Left ventricle myocardium superior (tissue), 1 donor: ENCODE measurements at regions not wholly inside any gene's neighbourhood (a gene's known extent, or its start where the extent isn't known, plus 50 kb on each side); places are given as distances from the start of the nearest gene placed in this dataset.
"Not testable (repeated sequence)": the region's sequence is repeated elsewhere in the genome, so short reads cannot be mapped to it uniquely, and the experiment has no call there.

Experiments used
- ATAC-seq: fragments of 200-7000 bp; cut with Tn5 transposase; one replicate; pipeline ENCODE4 v1.9.1; 2020; ENCODE audit warnings: mild to moderate bottlenecking, moderate library complexity
- DNase-seq: peaks from one replicate; pipeline ENCODE4 v3.0.0-alpha.2; 2020
- intact Hi-C: fragments of 100-400 bp; cut with micrococcal nuclease; formaldehyde crosslinking; loops from one replicate; pipeline ENCODE4 v1.11.0; 2022
- donor health status: DM: no; HTN: yes; CAD: no; lungs with severe emphysema.

DNA sequence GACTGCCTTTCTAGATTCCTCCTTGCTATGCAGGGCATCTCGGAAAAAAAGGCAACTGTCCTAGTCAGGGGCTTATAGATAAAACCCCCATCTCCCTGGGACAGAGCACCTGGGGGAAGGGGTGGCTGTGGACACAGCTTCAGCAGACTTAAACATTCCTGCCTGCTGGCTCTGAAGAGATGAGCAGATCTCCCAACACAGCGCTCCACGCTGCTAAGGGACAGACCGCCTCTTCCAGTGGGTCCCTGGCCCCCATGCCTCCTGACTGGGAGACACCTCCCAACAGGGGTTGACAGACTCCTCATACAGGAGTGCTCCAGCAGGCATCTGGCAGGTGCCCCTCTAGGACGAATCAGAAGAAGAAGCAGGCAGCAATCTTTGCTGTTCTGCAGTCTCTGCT, 87.9 kb upstream of the GOLGA6L6 start:
- ATAC-seq, intact Hi-C loops, DNase-seq: not testable (repeated sequence)

DNA sequence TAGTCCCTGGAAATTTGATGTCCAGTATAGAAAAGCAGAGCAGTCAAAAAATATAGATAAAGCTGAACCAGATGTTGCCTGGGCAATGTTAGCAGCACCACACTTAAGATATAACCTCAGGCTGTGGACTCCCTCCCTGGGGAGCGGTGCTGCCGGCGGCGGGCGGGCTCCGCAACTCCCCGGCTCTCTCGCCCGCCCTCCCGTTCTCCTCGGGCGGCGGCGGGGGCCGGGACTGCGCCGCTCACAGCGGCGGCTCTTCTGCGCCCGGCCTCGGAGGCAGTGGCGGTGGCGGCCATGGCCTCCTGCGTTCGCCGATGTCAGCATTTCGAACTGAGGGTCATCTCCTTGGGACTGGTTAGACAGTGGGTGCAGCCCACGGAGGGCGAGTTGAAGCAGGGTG, 86.9 kb upstream of the GOLGA6L6 start:
- intact Hi-C loops, DNase-seq: not testable (repeated sequence)
- ATAC-seq, result peak; percentile 48

GRCh38 chr15:20625469-20625868, 83.9 kb upstream of the GOLGA6L6 start:
- DNase-seq, intact Hi-C loops, ATAC-seq: not testable (repeated sequence)

DNA sequence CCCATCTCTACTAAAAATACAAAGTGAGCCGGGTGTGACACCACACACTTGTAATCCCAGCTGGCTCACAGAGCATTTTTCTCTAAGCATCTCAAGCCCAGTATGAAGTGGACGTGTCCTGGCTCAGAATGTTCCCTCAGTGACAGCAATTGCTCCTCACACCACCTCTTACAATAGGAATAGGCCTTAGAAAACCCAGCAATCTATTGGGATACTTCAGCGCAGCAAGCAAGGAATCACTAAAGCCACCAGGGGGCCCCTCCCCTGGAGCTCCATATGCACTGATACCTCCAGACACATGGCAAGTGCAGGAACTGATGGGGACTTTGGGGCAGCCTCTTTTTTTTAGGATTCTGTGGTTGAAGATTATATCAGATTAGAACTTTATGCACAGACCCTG, 82.5 kb upstream of the GOLGA6L6 start:
- intact Hi-C loops, result not testable (repeated sequence)
- DNase-seq, result peak; percentile 35
- peak; percentile 51 for ATAC-seq

DNA sequence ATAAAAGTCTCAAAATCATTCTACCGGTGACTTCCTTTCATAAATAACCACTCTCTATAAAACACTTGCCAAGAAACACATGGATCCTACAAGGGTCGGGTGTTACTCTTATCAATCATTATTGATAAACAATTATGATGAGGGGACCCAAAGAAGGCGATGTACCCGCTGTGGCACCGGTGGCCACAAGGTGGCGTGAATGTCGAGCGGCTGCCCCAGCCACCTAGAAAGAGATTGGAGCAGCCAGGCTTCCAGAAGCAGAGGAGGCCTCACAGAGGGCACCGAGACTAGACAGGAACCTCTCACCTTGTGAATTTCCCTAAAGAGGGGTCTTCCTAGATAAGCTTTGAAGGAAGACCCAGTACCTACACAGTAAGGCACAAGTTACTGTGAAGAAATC, 80.5 kb upstream of the GOLGA6L6 start:
- intact Hi-C loops, result not testable (repeated sequence)

DNA sequence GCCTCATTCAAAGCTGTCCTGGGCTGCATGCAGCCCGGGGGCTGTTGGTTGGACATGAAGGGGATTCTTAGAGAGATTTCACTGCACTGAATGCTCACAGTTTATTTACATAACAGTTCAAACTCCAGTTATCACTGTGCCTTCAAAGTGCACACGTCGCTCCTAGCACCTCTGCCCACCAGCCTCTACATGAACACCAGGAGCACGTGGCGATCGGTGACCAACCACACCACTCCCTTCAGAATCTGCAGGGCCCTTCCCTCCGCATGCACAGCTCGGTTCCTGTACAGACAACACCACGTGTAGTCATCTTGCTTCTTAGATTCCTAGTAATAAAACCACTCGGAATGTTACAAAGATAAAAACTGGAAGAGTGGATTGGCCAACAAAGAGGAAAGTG, 72.9 kb upstream of the GOLGA6L6 start:
- DNase-seq, ATAC-seq, intact Hi-C loops: not testable (repeated sequence)

More for the DNA sequence above, 80.5 kb upstream of the GOLGA6L6 start:
- not testable (repeated sequence) for DNase-seq
- peak; percentile 22 for ATAC-seq

DNA sequence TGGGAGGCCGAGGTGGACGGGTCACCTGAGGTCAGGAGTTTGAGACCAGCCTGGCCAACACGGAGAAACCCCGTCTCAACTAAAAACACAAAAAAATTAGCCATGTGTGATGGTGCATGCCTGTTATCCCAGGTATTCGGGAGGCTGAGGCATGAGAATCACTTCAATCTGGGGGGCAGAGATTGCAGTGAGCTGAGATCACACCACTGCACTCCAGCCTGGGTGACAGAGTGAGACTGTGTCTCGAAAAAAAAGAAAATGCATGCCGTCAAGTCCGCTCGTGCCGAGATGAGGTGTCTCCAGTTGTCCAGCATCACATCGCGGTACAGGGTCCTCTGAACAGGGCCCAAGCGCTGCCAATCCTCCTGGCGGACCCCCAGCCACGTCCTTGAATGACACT, 71.2 kb upstream of the GOLGA6L6 start:
- DNase-seq, intact Hi-C loops, ATAC-seq: not testable (repeated sequence)

GRCh38 chr15:20612356-20612755, 70.8 kb upstream of the GOLGA6L6 start:
- DNase-seq, intact Hi-C loops: not testable (repeated sequence)
- ATAC-seq, result peak; percentile 14

DNA sequence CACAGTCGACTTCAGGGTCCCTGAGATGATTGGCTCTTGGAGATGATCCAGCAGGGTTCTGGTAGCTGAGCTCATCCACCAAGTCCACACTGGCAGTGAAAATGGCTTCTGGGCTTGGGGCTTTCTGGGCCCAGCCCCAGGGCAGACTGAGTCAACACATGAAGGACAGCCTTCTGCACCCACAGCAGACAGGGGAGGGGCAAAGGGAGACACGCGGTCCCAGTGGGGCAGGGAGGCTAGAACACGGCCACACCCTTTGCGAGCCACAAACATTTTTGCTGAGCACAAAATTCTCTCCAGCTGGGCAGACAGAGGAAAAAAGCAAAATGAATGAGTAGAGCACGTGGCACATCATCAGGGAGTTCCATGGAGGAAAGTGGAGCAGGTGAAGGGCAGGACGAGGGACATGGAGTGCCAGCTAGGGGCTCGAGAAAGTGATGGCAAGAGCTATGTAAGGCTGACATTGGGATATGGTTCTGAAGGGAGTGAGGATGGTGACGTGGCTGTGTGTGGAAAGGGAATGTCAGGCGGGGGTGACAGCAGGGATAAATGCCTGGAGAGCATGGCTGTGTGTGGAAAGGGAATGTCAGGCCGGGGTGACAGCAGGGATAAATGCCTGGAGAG, 70.2 kb upstream of the GOLGA6L6 start:
- DNase-seq, intact Hi-C loops, ATAC-seq: not testable (repeated sequence)

DNA sequence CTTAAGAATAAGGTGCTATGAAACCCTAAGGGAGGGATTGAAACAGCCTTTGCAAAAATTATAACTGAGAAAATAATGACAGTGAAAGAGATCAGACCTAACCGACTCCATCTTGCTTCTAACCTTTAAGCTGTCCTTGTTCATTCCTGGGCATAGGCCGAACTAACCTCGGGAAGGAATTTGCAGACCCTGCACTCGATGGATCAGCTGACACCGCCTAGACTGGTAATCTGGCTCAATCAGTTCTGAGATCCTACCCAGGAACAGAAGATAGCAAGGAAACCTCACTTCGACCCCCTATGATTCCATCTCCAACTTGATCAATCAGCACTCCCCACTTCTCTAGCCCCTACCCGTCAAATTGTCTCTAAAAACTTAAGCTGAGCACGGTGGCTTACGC, 66.6 kb upstream of the GOLGA6L6 start:
- intact Hi-C loops, ATAC-seq, DNase-seq: not testable (repeated sequence)

GRCh38 chr15:20597245-20597644, 55.6 kb upstream of the GOLGA6L6 start:
- ATAC-seq, DNase-seq, intact Hi-C loops: not testable (repeated sequence)

- DNase-seq, ATAC-seq, intact Hi-C loops: not testable (repeated sequence)
Observed at GRCh38 chr15:20594219-20594618, 52.6 kb upstream of the GOLGA6L6 start.

DNA sequence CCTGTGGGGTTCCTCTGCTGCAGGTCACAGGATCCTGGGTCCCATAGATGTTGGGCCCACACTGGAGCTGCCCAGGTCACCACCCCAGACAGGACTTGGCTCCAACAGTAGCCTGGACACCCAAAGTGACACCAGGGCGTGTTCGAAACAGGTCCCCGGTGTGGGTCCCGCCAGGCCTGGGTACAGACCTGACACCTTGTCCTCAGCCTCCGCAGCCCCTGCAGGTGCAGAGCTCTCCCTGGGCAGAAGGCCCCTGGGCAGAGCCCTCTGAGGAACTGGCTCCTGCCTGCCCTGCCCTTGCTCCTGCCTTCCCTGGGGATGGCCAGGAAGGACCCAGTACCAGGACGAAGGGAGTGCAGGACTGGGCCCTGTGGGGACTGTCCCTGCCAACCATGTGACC, 50.3 kb upstream of the GOLGA6L6 start:
- ATAC-seq, intact Hi-C loops, DNase-seq: not testable (repeated sequence)
